Pons (tissue), 1 donor: ENCODE measurements at regions not wholly inside any gene's neighbourhood (a gene's known extent, or its start where the extent isn't known, plus 50 kb on each side); places are given as distances from the start of the nearest gene placed in this dataset.
"Not testable (repeated sequence)": the region's sequence is repeated elsewhere in the genome, so short reads cannot be mapped to it uniquely, and the experiment has no call there.

ENCODE experiments used
- DNase-seq: peaks from one replicate; pipeline ENCODE4 v3.0.0-alpha.2; 2016; ENCODE audit warnings: low spot score

DNA sequence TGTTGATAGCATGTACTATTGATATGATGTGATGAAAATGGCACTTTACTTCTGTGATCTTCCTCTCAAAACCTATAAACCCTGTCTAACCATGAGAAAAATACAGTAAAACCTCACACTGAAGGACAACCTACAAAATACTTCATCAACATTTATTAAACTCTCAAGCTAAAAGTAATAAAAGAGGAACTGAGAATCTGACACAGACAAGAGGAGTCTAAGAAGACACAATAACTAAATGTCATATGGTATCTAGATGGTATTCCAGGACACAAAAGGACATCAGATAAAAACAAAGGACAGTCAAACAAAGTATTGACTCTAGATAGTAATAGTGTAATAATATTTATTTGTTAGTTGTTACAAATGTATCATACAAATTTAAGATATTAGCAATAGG lies 655.3 kb downstream of the SH3BGRL start:
- no peak for DNase-seq

DNA sequence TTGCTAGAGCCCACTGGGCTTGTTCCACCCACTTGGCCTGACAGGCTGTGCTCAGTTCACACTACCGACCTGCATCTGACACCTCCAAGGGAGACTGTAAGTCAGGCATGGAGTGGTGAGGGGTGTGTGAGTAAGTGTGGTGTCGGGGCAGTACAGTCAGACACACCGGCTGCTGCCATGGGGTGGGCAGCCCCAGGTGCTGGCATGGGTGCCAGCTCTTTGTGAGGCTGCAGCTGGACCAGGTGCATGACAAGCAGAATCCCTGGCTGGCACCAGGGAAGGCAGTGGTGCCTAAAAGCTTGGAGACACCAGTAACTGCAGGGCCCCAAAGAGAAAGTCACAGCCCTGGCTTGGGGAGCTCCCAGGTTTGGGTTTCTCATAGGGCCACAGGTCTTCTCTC lies 665.0 kb downstream of the SH3BGRL start:
- DNase-seq, result no peak

DNA sequence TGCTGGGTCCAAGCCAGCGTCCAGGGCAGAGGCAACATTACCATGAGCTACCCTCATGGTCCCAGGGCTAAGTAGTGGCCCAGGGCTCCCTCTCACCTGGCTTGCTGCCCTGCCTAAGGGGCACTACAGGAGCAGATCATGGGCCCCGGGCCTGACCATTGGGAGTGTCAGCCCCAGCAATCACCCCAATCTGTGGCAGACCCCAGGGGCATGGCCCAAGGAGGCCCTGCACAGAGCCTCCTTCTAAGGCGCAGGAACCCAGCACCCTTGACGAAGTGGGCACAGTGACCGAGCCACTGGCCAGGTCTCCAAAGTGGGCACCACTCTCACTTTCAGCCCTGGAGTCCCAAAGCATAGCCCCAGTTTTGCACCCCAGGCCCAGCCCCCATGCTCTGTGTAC lies 667.1 kb downstream of the SH3BGRL start:
- no peak for DNase-seq

DNA sequence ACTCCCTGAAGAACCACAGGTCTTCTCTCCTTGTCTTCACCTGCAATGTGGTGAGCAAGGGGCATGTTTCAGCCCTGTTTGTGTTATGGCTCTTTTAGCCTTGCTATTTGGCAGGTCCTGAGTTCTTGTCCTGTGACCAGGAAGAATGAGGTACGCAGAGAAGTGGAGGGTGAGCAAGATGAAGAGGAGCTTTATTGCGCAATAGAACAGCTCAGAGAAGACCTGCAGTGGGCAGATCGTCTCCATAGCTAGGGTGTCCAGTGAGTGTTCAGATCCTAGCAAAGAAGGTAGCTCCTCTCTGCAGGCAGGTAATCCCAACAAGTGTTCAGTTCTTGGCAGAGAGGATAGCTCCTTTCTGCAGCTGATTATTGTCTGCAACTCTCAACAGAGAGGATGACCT lies 672.9 kb downstream of the SH3BGRL start:
- DNase-seq, result no peak

DNA sequence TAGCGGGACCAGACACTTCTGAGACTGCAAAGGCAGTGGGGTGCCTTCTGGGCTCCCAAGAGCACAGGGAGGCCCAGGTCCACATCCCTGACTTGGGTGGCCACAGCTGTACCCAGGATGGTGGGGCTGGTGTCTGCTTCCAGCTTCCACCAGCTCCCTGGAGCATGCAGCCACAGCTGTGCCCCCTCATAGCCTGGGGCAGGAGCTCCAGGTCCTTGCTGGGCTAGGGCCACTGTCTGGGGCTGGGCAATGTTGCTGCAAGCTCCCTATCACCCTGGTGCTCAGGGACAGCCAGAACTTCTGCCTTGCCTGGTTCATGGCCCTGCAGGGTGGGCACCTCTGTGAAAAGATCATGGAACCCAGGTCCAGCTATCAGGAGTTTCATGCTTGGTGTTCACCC lies 673.9 kb downstream of the SH3BGRL start:
- no peak for DNase-seq

DNA sequence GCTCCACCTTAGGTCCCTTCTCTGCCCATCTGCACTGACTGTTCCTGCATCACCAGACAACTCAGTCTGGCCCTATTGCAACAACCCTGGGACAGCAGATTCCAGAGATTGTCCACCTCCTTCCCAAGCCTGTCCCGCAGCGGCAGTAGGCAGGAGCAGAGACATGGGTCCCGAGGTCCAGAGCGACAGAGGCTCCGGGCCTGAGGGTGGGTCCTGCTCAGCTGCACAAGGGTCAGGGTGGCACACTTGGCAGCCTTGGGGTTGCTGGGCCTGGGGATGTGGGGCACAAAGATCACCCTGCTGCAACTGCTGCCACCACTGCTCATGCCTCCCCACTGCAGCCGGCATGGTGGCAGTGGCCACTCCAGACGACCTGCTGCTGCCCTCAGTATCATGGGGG lies 674.5 kb downstream of the SH3BGRL start:
- no peak for DNase-seq

DNA sequence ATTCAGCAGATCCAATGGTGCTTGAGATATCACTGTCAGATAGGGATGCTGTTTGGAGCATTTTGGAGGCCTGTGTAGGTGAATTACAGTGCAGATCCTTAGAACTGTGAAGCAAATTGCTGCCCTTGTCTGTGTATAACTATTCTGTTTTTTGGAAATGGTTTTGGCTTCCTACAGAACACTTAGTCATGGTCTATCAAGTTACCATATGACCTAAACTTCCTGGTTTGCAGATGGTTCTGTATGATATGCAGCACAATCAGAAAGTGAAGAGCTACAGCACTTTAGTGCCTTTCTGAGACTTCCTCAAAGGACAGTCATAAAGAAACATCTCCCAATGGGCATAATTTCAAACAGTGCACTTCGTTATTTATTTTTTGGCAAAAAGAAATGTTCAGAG lies 688.6 kb downstream of the SH3BGRL start:
- DNase-seq, result no peak

DNA sequence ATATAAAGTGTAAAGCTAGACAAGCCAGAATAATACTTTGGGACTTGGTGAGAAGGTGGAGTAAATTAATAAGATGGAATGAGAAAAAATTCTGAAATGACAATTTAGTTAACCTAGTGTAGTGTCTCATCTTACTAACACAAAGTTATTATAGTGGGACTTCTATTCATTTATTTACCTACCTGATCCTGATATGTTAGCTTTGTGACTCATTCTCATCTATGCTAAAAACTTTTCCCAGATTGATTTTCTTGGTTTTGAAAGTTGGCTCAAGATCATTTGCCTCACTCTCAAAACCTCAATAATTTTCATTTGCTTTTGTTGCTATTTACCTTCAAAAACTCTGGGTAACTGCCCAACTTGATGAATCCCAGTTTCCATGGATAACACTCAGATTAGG lies 698.6 kb downstream of the SH3BGRL start:
- no peak for DNase-seq

DNA sequence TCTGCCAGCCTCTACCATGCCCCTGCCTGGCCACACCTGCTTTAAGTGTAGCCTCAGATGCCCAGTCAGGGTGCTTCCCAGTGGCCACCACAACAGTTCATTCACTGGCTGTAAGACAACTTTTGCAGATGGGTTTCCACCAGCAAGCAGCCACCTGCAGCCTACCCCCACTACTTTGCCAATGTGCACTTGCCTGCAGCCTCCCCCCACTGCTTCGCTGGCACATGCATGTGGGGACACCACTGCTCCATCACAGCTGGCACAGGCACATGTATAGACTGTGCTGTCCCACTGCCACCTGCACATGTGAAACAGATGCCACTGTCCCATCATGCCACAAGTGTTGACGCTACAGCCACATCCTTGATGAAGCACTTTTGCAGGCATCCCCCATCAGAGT lies 723.9 kb downstream of the SH3BGRL start:
- no peak for DNase-seq

DNA sequence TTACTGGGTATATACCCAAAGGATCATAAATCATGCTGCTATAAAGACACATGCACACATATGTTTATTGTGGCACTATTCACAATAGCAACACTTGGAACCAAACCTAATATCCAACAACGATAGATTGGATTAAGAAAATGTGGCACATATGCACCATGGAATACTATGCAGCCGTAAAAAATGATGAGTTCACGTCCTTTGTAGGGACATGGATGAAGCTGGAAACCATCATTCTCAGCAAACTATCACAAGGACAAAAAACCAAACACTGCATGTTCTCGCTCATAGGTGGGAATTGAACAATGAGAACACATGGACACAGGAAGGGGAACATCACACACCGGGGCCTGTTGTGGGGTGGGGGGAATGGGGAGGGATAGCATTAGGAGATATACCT lies 744.0 kb downstream of the SH3BGRL start:
- not testable (repeated sequence) for DNase-seq

DNA sequence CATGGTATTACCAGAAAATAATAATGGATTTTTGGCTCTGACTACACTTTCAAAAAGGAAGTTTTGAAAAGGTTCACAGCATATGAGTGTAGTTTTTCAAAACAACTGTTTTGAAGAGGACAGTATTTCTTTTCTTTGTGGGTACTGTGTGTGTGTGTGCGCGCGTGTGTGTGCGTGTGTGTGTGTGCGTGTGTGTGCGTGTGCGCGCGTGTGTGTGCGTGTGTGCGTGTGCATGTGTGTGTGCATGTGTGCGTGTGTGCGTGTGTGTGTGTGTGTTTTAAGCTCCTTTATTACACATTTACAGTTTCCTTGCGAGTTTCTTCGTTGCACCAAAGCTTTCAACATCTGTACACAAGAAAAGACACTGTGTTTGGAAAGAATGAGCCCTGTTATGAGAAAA lies 755.4 kb downstream of the SH3BGRL start:
- no peak for DNase-seq

DNA sequence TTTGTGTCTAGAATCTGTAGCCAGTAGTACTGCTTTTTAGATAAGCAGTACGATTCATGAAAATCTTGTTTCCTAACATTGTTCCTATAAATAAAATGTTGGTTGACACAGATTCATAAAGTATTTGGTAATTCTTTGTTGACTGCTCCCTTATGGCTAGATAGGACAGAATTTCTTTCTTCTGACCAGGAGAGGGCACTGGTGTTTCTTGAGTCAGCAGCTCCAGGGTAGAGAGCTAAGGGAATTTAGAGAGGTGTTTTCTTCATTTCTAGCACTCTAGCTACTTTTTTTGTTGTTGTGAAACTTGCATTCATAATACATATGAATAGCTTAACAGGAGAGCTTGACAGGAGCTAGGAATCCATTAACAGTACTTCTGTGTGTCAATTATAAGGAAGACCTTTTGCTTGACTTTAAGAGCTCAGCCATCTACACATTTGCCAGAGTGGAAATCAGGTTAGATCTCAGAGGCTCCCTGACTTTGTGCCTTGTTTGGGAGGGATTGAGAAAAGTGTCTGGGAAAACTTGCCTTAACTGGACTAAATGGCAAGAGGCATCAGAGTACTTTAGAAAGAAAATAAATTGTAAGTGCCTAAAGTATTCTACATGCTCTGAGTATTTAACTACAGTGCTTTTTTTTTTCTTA lies 756.1 kb downstream of the SH3BGRL start:
- peak; percentile 37 for DNase-seq

DNA sequence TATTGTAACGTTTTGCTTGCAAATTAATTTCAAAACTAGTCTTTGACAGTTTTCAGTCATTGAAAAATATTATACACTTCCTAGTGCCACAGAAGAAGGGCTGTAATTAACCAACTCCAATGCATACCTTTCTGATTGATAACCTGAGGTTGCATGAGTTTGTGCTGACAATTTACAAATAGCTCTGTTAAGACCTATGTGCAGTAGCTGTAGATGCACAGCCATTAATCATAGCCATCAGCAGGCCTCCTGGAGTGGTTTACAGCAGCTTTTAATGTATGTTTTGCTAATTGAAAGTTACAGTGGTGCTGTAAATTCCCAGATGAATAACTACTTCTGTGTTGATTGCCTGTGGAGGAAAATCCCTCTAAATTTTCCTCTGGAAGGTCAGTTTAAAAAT lies 758.1 kb downstream of the SH3BGRL start:
- DNase-seq, result no peak

DNA sequence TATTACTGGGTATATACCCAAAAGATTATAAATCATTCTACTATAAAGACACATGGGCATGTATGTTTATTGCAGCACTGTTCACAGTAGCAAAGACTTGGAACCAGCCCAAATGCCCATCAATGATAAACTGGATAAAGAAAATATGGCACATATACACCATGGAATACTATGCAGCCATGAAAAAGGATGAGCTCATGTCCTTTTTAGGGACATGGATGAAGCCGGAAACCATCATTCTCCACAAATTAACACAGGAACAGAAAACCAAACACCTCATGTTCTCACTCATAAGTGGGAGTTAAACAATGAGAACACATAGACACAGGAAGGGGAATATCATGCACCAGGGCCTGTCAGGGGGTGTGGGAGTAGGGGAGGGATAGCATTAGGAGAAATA lies 772.5 kb downstream of the SH3BGRL start:
- not testable (repeated sequence) for DNase-seq

DNA sequence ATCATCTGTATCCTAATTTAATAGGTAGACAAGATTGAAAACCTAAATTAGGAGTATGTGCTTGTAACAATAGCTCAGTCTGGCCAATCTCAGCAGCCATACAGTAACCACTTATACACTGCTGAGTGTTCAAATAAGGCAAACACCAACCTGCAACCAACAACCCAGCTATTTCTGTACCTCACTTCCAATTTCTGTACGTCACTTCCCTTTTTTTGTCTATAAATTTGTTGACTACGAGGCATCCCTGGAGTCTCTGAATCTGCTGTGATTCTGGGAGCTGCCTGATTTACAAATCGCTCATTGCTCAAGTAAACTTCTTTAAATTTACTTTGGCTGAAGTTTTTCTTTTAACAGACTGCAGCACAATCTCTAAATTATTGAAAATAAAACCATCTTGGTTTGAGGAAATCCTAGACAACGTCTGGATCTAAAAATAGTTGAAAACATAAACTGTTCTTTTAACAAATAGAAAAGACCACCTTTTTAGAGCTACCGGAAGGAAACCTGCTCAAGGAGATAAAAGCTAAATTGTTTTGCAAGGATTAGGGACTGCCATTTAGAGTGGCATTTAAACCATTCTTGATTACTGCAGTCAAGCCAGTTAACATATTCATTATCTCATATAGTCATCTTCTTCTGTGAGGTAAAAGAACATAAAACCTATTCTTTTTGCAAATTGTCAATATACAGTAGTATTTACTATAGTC lies 778.1 kb downstream of the SH3BGRL start:
- DNase-seq, result no peak

DNA sequence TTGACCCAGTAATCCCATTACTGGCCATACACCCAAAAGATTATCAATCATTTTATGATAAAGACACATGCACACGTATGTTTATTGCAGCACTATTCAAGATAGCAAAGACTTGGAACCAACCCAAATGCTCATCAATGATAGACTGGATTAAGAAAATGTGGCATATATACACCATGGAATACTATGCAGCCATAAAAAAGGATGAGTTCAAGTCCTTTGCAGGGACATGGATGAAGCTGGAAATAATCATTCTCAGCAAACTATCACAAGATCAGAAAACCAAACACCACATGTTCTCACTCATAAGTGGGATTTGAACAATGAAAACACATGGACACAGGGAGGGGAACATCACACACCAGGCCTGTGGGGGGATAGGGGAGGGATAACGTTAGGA lies 785.3 kb downstream of the SH3BGRL start:
- DNase-seq, result not testable (repeated sequence)

DNA sequence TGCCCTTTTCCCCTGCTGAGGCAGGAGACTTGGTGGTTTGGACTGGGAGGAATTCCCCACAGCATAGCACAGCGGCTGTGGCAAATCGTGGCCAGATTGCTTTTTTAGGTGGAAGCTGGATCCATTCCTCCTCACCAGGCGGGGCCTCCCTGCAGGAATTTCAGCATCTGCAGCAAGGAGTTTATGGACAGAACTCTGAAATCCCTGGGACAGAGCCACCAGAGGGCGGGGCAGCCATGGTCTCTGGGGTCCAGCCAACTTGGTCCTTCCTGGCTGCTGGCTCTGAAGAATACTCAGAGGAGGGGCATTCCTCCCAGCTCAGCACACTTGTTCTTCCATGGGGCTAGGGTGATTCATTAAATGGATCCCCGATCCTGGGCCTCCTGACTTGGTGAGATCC lies 794.3 kb downstream of the SH3BGRL start:
- no peak for DNase-seq

DNA sequence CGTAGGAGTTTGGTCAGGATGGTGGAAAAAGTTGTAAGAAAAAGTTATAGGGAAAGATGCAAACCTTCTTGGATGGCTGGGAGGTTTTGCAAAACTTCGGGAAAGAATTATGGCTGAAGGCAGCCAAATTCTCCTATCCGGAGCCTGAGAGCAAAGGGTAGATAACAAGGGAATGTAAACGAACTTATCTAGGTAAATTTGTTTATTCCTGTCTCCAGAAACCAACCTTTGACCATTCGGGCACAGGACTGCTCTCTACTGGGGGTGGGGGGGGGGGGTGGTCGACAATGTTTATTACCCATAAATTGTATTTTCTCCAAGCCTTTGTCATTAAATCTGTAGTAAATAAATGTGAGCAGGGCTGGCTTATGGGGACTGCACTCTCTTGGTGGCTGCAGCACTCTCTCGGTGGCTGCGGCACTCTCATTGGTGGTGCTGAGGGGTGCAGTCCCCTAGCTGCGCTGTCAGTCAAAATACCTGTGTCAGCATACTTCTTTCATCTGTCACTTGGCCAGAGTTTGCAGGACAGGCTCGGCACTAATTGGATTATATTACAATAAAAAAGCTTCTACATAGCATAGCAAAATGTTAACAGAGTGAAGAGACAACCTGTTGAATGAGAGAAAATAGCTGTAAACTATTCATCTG lies 827.8 kb downstream of the SH3BGRL start:
- DNase-seq, result no peak

DNA sequence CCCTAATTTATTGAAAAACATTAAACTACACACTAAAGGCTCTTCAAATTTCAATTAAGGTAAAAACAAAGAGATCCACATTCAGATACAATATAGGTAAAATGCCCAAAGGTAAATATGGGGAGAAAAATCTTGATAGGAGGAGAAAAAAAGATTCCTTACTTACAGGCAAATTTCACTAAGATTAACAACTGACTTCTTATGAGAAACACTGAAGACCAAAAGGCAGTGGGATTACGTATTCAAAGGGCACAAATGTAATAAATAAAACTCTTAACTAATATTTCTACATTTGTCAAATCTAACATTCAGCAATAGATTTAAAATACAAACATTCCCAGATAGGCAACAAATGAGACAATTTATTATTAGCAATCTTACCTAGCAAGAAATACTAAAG lies 829.3 kb downstream of the SH3BGRL start:
- DNase-seq, result no peak

DNA sequence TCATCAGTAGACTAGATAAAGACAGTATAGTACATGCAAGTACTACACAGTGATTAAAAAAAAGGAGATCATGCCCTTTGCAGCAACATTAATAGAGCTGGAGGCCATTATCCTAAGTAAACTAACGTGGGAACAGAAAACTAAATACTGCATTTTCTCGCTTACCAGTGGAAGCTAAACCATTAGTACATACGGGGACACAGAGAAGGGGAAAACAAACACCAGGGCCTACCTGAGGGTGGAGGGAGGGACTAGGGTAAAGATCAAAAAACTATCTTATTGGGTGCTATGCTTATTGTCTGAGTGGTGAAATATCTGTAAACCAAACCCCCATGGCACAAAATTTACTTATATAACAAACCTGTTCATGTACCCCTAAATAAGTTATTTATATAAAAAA lies 836.9 kb downstream of the SH3BGRL start:
- DNase-seq, result no peak

DNA sequence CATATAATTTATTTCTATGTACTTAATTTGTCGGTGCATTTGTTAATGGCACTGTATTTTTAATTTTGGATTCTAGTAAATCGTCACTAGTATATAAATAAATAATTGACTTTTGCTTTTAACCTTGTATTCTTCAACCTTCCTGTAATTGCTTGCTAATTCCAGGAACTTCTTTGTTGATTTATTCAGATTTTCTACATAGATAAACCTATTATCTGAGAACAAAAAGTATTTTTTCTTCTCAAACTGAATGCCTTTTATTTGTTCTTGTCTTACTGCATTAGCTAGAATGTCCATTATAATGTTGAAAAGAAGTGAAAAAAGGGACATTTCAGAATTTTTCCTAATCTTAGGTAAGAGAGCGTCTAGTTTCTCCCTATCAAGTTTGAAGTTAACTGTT lies 839.1 kb downstream of the SH3BGRL start:
- DNase-seq, result no peak

DNA sequence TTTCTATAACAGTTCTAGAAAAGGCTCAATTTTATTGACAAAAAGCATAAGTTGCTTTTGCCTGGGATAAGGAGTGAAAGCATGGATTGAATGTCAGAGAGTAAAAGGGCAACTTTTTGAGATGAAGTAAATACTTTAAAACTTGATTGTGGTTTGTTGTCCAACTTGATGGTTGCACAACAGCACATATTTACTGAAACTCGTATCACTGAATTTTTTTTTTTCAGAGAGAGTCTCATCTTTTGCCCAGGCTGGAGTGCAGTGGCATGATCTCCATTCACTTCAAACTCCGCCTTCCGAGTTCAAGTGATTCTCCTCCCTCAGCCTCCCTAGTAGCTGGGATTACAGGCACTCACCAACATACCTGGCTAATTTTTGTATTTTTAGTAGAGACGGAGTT lies 856.8 kb downstream of the SH3BGRL start:
- DNase-seq, result no peak

DNA sequence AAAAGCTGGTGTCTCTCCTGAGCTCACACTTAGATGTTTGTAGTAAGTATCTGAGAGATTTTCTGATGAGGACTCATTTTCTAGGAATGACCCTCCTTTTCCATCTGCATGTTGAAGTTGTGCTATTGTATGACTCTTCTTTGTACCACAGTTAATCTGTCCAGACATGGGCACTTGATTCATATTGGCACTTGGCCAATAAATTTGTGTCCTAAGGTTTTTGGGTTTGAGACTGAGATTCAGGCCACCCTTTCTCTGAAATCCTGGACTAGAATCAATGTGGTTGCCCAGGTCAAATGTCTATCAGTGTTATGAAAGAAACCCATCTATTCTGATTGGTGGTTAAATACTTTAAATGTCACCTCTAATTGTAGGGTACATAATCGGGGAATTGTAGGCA lies 869.0 kb downstream of the SH3BGRL start:
- DNase-seq, result no peak

DNA sequence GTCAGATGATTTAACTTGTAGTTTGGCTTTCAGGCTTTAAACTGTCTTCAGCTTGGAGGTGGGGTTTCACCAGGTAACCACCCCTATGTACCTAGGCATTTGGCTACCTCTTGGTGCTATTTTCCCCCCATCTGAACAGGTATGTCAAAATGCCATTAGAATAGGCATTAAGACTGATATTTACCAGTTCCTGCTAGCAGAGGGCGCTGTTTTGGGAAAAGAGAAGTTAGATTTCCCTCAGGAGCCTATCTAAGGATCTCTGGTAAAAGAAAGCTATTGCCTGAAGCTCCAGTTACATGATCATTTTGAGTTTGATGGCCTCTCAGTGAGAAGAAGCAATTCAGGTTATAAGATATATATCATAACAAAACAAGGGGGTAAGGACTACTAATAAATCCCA lies 879.1 kb downstream of the SH3BGRL start:
- no peak for DNase-seq
